ENCODE measurements at regions not wholly inside any gene's neighbourhood (a gene's known extent, or its start where the extent isn't known, plus 50 kb on each side); places are given as distances from the start of the nearest gene placed in this dataset.

GRCh38 chr9:10835791-10836463 lies 223.1 kb upstream of the PTPRD start:
- Mint-ChIP-seq H3K27ac (ENCODE audit: unreplicated experiment) (no peak overlapping the region), H3K36me3 (ENCODE audit: low read depth, unreplicated experiment) (no peaks in the 10 kb centered on the region), H3K27me3 (ENCODE audit: unreplicated experiment) (no peaks in the 10 kb centered on the region), H3K9me3 (ENCODE audit: unreplicated experiment) (no peaks in the 10 kb centered on the region), H3K4me3 (ENCODE audit: unreplicated experiment) (no peak overlapping the region), H3K4me1 (ENCODE audit: unreplicated experiment) (no peaks in the 10 kb centered on the region)
- no peak for TF ChIP-seq CTCF (IDR thresholded peaks at IDR 0.05; ENCODE audit: unreplicated experiment)
- DNase-seq (ENCODE audit: low spot score): no peak

GRCh38 chr9:10843151-10843550 lies 230.3 kb upstream of the PTPRD start:
- no peak overlapping the region for H3K27ac Mint-ChIP-seq (ENCODE audit: unreplicated experiment)
- no peak for TF ChIP-seq CTCF (IDR thresholded peaks at IDR 0.05; ENCODE audit: unreplicated experiment)
- H3K36me3 Mint-ChIP-seq (ENCODE audit: low read depth, unreplicated experiment): no peaks in the 10 kb centered on the region
- no peaks in the 10 kb centered on the region for H3K4me1 Mint-ChIP-seq (ENCODE audit: unreplicated experiment)
- no peaks in the 10 kb centered on the region for H3K27me3 Mint-ChIP-seq (ENCODE audit: unreplicated experiment)
- no peak for DNase-seq (ENCODE audit: low spot score)
- no peak overlapping the region for H3K4me3 Mint-ChIP-seq (ENCODE audit: unreplicated experiment)
- no peaks in the 10 kb centered on the region for H3K9me3 Mint-ChIP-seq (ENCODE audit: unreplicated experiment)

- TF ChIP-seq CTCF (IDR thresholded peaks at IDR 0.05; ENCODE audit: unreplicated experiment): peak; percentile 81
- peak; percentile 17 for DNase-seq (ENCODE audit: low spot score)
- H3K9me3 Mint-ChIP-seq (ENCODE audit: unreplicated experiment): no peaks in the 10 kb centered on the region
- no peaks in the 10 kb centered on the region for H3K36me3 Mint-ChIP-seq (ENCODE audit: low read depth, unreplicated experiment)
- no peak overlapping the region for H3K27ac Mint-ChIP-seq (ENCODE audit: unreplicated experiment)
- H3K4me1 Mint-ChIP-seq (ENCODE audit: unreplicated experiment): peaks cover 10% of the 10 kb centered on the region
- no peak overlapping the region for H3K4me3 Mint-ChIP-seq (ENCODE audit: unreplicated experiment)
- H3K27me3 Mint-ChIP-seq (ENCODE audit: unreplicated experiment): peaks cover 4% of the 10 kb centered on the region
Observed at GRCh38 chr9:10855847-10856246, 243.0 kb upstream of the PTPRD start.

GRCh38 chr9:10858817-10859216 lies 246.0 kb upstream of the PTPRD start:
- no peak for DNase-seq (ENCODE audit: low spot score)
- H3K27ac Mint-ChIP-seq (ENCODE audit: unreplicated experiment): no peak overlapping the region
- H3K4me3 Mint-ChIP-seq (ENCODE audit: unreplicated experiment): no peak overlapping the region
- H3K9me3 Mint-ChIP-seq (ENCODE audit: unreplicated experiment): no peaks in the 10 kb centered on the region
- H3K36me3 Mint-ChIP-seq (ENCODE audit: low read depth, unreplicated experiment): no peaks in the 10 kb centered on the region
- H3K27me3 Mint-ChIP-seq (ENCODE audit: unreplicated experiment): peaks cover 2% of the 10 kb centered on the region
- H3K4me1 Mint-ChIP-seq (ENCODE audit: unreplicated experiment): peaks cover 10% of the 10 kb centered on the region
- no peak for TF ChIP-seq CTCF (IDR thresholded peaks at IDR 0.05; ENCODE audit: unreplicated experiment)

- Mint-ChIP-seq H3K36me3 (ENCODE audit: low read depth, unreplicated experiment) (no peaks in the 10 kb centered on the region), H3K4me3 (ENCODE audit: unreplicated experiment) (no peak overlapping the region), H3K27me3 (ENCODE audit: unreplicated experiment) (no peaks in the 10 kb centered on the region), H3K4me1 (ENCODE audit: unreplicated experiment) (peaks cover 3% of the 10 kb centered on the region), H3K27ac (ENCODE audit: unreplicated experiment) (no peak overlapping the region), H3K9me3 (ENCODE audit: unreplicated experiment) (no peaks in the 10 kb centered on the region)
- TF ChIP-seq CTCF (IDR thresholded peaks at IDR 0.05; ENCODE audit: unreplicated experiment): no peak
- no peak for DNase-seq (ENCODE audit: low spot score)
Observed at GRCh38 chr9:10863476-10863875, 250.7 kb upstream of the PTPRD start.
